VCaP (cell line): ENCODE measurements at regions not wholly inside any gene's neighbourhood (a gene's known extent, or its start where the extent isn't known, plus 50 kb on each side); places are given as distances from the start of the nearest gene placed in this dataset.

Experiments used
- H3K27ac ChIP-seq: fragments of 450-650 bp; 2 replicates; pipeline ENCODE4 v1.5.1; 2017
- TF ChIP-seq, protein P1 (sequence below): fragments of 450-650 bp; conservative IDR thresholded peaks from 2 replicates; pipeline ENCODE4 v1.5.1; 2017; ENCODE audit warnings: mild to moderate bottlenecking, moderate library complexity

DNA sequence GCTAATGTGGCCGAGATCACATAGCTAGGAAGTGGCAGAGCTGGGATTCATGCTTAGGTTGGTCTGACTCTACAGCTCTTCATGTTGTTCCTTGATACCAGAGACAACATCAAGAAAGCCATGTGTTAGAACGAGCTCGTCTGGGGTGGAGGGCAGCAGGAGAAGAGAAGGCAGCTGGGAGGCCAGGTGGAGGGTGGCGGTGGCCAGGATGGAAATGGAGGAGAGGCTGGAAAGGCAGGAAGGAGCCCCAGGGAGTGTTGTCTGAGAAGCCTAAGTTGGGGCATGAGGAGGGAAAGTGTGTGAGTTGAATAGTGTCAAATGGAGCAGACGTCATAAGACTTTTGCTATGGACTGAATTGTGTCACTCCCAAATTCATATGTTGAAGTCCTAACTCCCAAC, 315.3 kb downstream of the GADD45G start:
- TF ChIP-seq, protein P1, sequence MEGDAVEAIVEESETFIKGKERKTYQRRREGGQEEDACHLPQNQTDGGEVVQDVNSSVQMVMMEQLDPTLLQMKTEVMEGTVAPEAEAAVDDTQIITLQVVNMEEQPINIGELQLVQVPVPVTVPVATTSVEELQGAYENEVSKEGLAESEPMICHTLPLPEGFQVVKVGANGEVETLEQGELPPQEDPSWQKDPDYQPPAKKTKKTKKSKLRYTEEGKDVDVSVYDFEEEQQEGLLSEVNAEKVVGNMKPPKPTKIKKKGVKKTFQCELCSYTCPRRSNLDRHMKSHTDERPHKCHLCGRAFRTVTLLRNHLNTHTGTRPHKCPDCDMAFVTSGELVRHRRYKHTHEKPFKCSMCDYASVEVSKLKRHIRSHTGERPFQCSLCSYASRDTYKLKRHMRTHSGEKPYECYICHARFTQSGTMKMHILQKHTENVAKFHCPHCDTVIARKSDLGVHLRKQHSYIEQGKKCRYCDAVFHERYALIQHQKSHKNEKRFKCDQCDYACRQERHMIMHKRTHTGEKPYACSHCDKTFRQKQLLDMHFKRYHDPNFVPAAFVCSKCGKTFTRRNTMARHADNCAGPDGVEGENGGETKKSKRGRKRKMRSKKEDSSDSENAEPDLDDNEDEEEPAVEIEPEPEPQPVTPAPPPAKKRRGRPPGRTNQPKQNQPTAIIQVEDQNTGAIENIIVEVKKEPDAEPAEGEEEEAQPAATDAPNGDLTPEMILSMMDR = no peak
- H3K27ac ChIP-seq = no peak overlapping the region

DNA sequence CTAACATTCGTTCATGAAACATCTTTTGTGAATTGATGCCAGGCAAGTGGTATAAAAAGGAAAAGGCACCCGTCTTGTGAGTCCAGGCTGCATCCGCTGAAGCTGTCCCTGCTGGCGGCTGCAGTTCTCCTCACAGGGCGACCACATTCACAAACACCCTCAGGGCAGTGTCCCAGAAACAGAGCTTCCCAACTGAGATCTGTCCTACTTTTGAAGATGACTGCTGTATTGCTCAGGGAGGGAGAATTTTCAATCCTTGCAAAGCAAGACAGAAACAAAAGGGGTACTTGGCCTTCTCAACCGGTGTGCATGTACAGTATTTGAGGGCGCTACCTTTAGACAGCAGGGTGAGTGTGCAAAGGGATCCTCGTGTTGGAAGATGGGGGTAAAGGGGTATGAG, 316.1 kb downstream of the GADD45G start:
- H3K27ac ChIP-seq = no peak overlapping the region
- TF ChIP-seq, protein P1 = no peak

DNA sequence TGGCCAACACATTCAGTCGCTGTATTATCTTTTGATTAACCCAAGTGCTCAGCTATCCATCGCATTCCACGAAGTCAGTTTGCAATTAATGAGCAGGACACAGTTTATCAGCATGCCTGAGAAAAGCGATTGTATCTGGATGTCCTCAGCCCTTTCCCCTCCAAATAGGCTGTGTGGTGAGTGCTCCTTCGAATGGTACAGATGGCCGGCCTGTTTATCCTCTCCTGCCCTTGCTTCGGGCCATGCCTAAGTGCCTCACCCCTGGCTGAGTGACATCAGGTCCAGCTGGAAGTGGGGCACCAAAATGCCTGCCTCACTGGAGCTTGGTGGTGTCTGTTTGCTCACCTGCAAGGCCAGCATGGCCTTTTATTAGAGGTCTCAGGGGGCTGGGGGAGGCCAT, 317.3 kb downstream of the GADD45G start:
- H3K27ac ChIP-seq = no peak overlapping the region
- TF ChIP-seq, protein P1 = no peak

DNA sequence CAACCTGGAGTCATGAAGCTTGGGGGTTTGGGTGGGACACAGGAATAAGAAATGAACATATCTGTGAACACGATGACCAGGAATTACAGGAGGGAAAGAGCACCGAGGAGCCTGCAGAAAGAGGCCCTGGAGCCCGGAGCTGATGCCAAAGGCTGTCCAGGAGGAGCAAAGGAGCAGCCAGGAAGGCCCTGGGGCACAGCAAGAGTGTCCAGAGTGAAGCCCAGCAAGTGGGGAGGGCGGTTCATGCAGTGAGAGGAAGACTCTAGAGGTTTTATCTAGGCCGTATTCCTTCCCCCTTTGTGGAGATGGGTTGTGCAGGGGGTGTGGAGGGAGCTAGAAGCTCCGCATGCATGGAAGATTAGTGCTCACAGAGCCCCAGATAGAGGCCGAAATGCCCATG, 318.4 kb downstream of the GADD45G start:
- TF ChIP-seq, protein P1 = no peak
- no peak overlapping the region for H3K27ac ChIP-seq

DNA sequence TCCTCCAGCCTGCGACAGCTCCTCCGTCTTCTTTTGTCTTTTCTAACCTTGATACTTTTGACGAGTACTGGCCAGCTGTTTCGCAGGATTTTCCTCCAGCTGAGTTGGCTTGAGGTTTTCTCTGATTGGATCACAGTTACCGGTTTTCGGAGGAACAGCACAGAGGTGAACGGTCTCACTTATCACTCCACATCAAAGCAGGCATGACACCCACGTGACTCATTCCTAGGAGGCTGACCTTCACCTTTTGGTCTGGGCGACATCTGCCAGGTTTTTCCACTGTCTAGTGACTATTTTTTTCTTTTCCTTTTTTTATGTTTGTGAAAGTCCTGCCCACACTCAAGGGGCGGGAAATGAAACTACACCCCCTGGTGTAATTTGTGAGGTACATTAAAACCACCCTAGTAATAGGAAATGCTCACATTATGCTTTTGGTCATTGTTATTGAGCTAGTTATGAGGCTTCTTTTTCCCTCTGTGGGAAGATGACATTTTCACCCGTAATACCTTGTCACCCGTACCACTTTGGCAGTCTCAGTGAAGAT, 319.2 kb downstream of the GADD45G start:
- TF ChIP-seq, protein P1 = no peak
- peak overlapping the region; percentile 85; the same call in 1 of the 2 replicates for H3K27ac ChIP-seq

DNA sequence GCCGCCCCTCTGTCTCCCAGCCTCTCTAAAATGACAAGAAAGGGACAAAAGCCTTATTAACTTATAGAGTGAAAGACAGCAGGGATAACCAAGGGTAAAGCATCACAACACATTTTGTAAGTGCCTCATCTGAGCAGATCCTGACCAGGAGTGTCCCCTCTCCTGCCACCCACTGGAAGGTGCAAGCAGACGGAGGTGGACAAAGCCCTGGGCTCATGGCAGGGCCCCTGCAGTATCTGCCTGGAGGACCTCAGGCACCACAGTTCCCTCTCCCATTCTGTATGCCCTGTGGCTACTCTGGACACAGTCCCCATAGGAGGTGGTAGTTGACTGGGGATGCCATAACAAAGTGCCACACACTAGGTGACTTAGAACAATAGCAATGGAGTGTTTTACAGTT, 319.8 kb downstream of the GADD45G start:
- TF ChIP-seq, protein P1 = no peak
- peak overlapping the region; percentile 85 for H3K27ac ChIP-seq

DNA sequence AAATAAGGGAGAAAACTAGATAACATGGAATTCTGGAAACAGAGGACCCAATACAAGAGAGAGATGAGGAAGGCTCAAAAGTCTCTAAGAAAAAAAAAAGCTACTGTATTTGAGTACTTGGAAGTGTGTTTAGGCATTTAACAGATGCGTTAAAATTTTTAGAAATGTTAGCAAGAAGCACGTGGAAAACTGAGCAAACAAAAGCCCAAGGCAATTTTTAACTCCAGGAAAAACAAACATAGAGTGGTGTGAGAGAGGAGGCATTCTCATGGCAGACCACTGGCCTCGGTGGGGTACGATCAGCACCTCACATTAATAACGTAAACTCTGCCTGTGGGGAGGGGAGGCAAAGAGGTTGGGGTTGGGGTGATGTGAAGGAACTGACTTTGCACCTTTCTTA, 321.4 kb downstream of the GADD45G start:
- peak overlapping the region; percentile 85 for H3K27ac ChIP-seq
- TF ChIP-seq, protein P1 = no peak
